WTC11 (cell line): ENCODE measurements at regions not wholly inside any gene's neighbourhood (a gene's known extent, or its start where the extent isn't known, plus 50 kb on each side); places are given as distances from the start of the nearest gene placed in this dataset.

Experiments
- ATF1 ChIP-seq: sonication (generic); formaldehyde crosslinking; IDR thresholded peaks from 2 replicates; pipeline ENCODE4 v1.8.1; 2023; ENCODE audit warnings: mild to moderate bottlenecking, moderate library complexity, missing genetic modification reagents
- ATF3 ChIP-seq: sonication (generic); formaldehyde crosslinking; conservative IDR thresholded peaks from 2 replicates; pipeline ENCODE4 v1.8.1; 2022; ENCODE audit warnings: mild to moderate bottlenecking, missing genetic modification reagents
- CTCF ChIP-seq: fragments of 200-600 bp; IDR thresholded peaks from 2 replicates; pipeline ENCODE4 v1.8.0; 2022; ENCODE audit warnings: antibody characterized with exemption
- ELF4 ChIP-seq: sonication (generic); formaldehyde crosslinking; IDR thresholded peaks from 2 replicates; pipeline ENCODE4 v1.8.1; 2022; ENCODE audit warnings: low read depth, mild to moderate bottlenecking, moderate library complexity, missing genetic modification reagents
- FOXK1 ChIP-seq: sonication (generic); formaldehyde crosslinking; IDR thresholded peaks from 2 replicates; pipeline ENCODE4 v1.8.0; 2022; ENCODE audit warnings: mild to moderate bottlenecking, moderate library complexity, missing genetic modification reagents
- GABPB1 ChIP-seq: sonication (generic); formaldehyde crosslinking; IDR thresholded peaks from 2 replicates; pipeline ENCODE4 v1.8.1; 2023; ENCODE audit warnings: mild to moderate bottlenecking, missing genetic modification reagents
- MXD4 ChIP-seq: fragments of 250-450 bp; sonication (Bioruptor Pico); IDR thresholded peaks from 2 replicates; pipeline ENCODE4 v1.8.0; 2021; ENCODE audit warnings: mild to moderate bottlenecking, moderate library complexity, borderline replicate concordance
- USF1 ChIP-seq: sonication (generic); formaldehyde crosslinking; IDR thresholded peaks from 2 replicates; pipeline ENCODE4 v1.8.0; 2022; ENCODE audit warnings: mild to moderate bottlenecking, missing genetic modification reagents
- ZNF138 ChIP-seq: sonication (generic); formaldehyde crosslinking; conservative IDR thresholded peaks from 2 replicates; pipeline ENCODE4 v1.8.1; 2022; ENCODE audit warnings: mild to moderate bottlenecking, moderate library complexity, missing genetic modification reagents
- ZNF423 ChIP-seq: fragments of 250-450 bp; sonication (Bioruptor Pico); IDR thresholded peaks from 2 replicates; pipeline ENCODE4 v2.1.2; 2022; ENCODE audit warnings: mild to moderate bottlenecking, moderate library complexity
- TF ChIP-seq, protein P1 (sequence below): sonication (generic); formaldehyde crosslinking; IDR thresholded peaks from 2 replicates; pipeline ENCODE4 v1.8.1; 2023; ENCODE audit warnings: mild to moderate bottlenecking, missing genetic modification reagents, moderate library complexity
- TF ChIP-seq, protein P2 (sequence below): sonication (generic); formaldehyde crosslinking; IDR thresholded peaks from 2 replicates; pipeline ENCODE4 v1.8.1; 2023; ENCODE audit warnings: mild to moderate bottlenecking, missing genetic modification reagents
- TF ChIP-seq, protein P3 (sequence below): sonication (generic); formaldehyde crosslinking; IDR thresholded peaks from 2 replicates; pipeline ENCODE4 v1.8.0; 2023; ENCODE audit warnings: missing genetic modification reagents, mild to moderate bottlenecking, borderline replicate concordance

- TF ChIP-seq CTCF (no peak), ZNF423 (CRISPR knock-in tag) (no peak), GABPB1 (no peak), USF1 (no peak), ATF3 (CRISPR knock-in tag) (no peak), MXD4 (CRISPR knock-in tag) (no peak), ATF1 (CRISPR knock-in tag) (no peak), ZNF138 (CRISPR knock-in tag) (no peak), FOXK1 (CRISPR knock-in tag) (no peak), ELF4 (no peak)
- TF ChIP-seq, protein P1, sequence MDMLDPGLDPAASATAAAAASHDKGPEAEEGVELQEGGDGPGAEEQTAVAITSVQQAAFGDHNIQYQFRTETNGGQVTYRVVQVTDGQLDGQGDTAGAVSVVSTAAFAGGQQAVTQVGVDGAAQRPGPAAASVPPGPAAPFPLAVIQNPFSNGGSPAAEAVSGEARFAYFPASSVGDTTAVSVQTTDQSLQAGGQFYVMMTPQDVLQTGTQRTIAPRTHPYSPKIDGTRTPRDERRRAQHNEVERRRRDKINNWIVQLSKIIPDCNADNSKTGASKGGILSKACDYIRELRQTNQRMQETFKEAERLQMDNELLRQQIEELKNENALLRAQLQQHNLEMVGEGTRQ, result no peak
- TF ChIP-seq, protein P2, sequence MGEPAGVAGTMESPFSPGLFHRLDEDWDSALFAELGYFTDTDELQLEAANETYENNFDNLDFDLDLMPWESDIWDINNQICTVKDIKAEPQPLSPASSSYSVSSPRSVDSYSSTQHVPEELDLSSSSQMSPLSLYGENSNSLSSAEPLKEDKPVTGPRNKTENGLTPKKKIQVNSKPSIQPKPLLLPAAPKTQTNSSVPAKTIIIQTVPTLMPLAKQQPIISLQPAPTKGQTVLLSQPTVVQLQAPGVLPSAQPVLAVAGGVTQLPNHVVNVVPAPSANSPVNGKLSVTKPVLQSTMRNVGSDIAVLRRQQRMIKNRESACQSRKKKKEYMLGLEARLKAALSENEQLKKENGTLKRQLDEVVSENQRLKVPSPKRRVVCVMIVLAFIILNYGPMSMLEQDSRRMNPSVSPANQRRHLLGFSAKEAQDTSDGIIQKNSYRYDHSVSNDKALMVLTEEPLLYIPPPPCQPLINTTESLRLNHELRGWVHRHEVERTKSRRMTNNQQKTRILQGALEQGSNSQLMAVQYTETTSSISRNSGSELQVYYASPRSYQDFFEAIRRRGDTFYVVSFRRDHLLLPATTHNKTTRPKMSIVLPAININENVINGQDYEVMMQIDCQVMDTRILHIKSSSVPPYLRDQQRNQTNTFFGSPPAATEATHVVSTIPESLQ (CRISPR knock-in tag), result no peak
- TF ChIP-seq, protein P3, sequence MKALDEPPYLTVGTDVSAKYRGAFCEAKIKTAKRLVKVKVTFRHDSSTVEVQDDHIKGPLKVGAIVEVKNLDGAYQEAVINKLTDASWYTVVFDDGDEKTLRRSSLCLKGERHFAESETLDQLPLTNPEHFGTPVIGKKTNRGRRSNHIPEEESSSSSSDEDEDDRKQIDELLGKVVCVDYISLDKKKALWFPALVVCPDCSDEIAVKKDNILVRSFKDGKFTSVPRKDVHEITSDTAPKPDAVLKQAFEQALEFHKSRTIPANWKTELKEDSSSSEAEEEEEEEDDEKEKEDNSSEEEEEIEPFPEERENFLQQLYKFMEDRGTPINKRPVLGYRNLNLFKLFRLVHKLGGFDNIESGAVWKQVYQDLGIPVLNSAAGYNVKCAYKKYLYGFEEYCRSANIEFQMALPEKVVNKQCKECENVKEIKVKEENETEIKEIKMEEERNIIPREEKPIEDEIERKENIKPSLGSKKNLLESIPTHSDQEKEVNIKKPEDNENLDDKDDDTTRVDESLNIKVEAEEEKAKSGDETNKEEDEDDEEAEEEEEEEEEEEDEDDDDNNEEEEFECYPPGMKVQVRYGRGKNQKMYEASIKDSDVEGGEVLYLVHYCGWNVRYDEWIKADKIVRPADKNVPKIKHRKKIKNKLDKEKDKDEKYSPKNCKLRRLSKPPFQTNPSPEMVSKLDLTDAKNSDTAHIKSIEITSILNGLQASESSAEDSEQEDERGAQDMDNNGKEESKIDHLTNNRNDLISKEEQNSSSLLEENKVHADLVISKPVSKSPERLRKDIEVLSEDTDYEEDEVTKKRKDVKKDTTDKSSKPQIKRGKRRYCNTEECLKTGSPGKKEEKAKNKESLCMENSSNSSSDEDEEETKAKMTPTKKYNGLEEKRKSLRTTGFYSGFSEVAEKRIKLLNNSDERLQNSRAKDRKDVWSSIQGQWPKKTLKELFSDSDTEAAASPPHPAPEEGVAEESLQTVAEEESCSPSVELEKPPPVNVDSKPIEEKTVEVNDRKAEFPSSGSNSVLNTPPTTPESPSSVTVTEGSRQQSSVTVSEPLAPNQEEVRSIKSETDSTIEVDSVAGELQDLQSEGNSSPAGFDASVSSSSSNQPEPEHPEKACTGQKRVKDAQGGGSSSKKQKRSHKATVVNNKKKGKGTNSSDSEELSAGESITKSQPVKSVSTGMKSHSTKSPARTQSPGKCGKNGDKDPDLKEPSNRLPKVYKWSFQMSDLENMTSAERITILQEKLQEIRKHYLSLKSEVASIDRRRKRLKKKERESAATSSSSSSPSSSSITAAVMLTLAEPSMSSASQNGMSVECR (CRISPR knock-in tag), result no peak
Observed at GRCh38 chr1:116834595-116834994, 75.1 kb upstream of the PTGFRN start.
